CD8-positive, alpha-beta memory T cell (primary cell): ENCODE measurements at regions not wholly inside any gene's neighbourhood (a gene's known extent, or its start where the extent isn't known, plus 50 kb on each side); places are given as distances from the start of the nearest gene placed in this dataset.

ENCODE experiments used
- CTCF ChIA-PET: fragments of 350-600 bp; sonication (Branson Sonifier 250); formaldehyde crosslinking; loops from one replicate; lab custom pipeline; 2021; ENCODE audit warnings: antibody characterized with exemption; lab: Charles Lee
- POLR2A ChIA-PET: fragments of 350-600 bp; sonication (Branson Sonifier 250); formaldehyde crosslinking; loops from one replicate; lab custom pipeline; 2021; ENCODE audit warnings: antibody characterized with exemption; lab: Charles Lee
- DNase-seq, 5 donors: peaks; one replicate each; pipeline versions ENCODE4 v3.0.0 to v3.0.0-alpha.2; 2020 to 2022; ENCODE audit warnings: mixed read lengths in 1 of 5
- H3K27ac ChIP-seq: one replicate; pipeline ENCODE4 v1.7.0; 2013; ENCODE audit warnings: low read depth, mild to moderate bottlenecking, low read length, moderate library complexity
- H3K27me3 ChIP-seq: 2 replicates; pipeline ENCODE4 v1.7.0; 2013; ENCODE audit warnings: low read length, mild to moderate bottlenecking; ENCODE audit not compliant: insufficient read depth, poor library complexity, severe bottlenecking
- H3K36me3 ChIP-seq: 2 replicates; pipeline ENCODE4 v1.7.0; 2013; ENCODE audit warnings: mild to moderate bottlenecking, low read length, moderate library complexity; ENCODE audit not compliant: insufficient read depth
- H3K4me1 ChIP-seq: 2 replicates; pipeline ENCODE4 v1.7.0; 2013; ENCODE audit warnings: mild to moderate bottlenecking, low read length, moderate library complexity; ENCODE audit not compliant: insufficient read depth
- H3K4me3 ChIP-seq: 2 replicates; pipeline ENCODE4 v1.7.0; 2013; ENCODE audit warnings: mild to moderate bottlenecking, low read length
- H3K9me3 ChIP-seq: 2 replicates; pipeline ENCODE4 v1.7.0; 2013; ENCODE audit warnings: mild to moderate bottlenecking, low read length
- H3K27ac Mint-ChIP-seq, 8 donors: one replicate each; pipeline ENCODE4 v1.8.0; 2020 to 2021; ENCODE audit warnings: mixed read lengths in 8 of 8, mild to moderate bottlenecking in 6 of 8, inconsistent platforms in 3 of 8, moderate library complexity in 3 of 8
- H3K27me3 Mint-ChIP-seq, 2 donors: one replicate each; pipeline ENCODE4 v1.8.0; 2020 to 2021; ENCODE audit warnings: mixed read lengths in 2 of 2, mild to moderate bottlenecking in 1 of 2, moderate library complexity in 1 of 2
- H3K36me3 Mint-ChIP-seq, 3 donors: one replicate each; pipeline ENCODE4 v1.8.0; 2020 to 2021; ENCODE audit warnings: mixed read lengths in 3 of 3, inconsistent platforms in 1 of 3, mild to moderate bottlenecking in 1 of 3
- H3K4me1 Mint-ChIP-seq, 3 donors: one replicate each; pipeline ENCODE4 v1.8.0; 2020 to 2021; ENCODE audit warnings: mixed read lengths in 3 of 3, inconsistent platforms in 1 of 3, mild to moderate bottlenecking in 1 of 3
- H3K4me3 Mint-ChIP-seq, 7 donors: one replicate each; pipeline ENCODE4 v1.8.0; 2020 to 2021; ENCODE audit warnings: mixed read lengths in 7 of 7, mild to moderate bottlenecking in 6 of 7, moderate library complexity in 4 of 7, inconsistent platforms in 2 of 7
- H3K9me3 Mint-ChIP-seq, 5 donors: one replicate each; pipeline ENCODE4 v1.8.0; 2020 to 2022; ENCODE audit warnings: mixed read lengths in 5 of 5, mild to moderate bottlenecking in 3 of 5, moderate library complexity in 2 of 5, inconsistent platforms in 1 of 5

DNA sequence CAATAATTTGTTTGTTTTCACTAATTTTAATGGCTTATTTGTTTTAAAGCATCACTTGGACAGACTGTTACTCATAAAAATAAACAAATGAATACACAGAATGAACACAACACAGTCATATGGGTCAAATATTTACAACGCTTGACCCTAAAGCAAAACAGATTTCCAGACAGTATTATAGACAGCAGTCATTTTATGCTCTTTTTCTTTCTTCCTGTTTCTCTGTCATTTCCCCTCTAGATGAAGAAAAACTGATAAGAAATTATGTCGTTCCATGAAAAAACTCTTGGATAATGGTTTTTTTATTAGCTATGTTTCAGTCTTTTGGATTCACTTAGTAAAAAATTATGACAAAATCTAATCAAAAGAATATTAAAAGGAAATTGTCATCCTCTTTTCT is 297.3 kb upstream of the NEGR1 start:
- Histone ChIP-seq H3K4me1 (no peaks in the 10 kb centered on the region), H3K27ac (no peak overlapping the region), H3K4me3 (no peak overlapping the region), H3K27me3 (no peaks in the 10 kb centered on the region), H3K9me3 (no peaks in the 10 kb centered on the region), H3K36me3 (no peaks in the 10 kb centered on the region)
- peaks cover 0 to 33% (median 2%) of the 10 kb centered on the region in 5 donors for H3K9me3 Mint-ChIP-seq
- no peak overlapping the region for H3K27ac Mint-ChIP-seq
- POLR2A ChIA-PET = no interaction called here
- H3K4me1 Mint-ChIP-seq = no peaks in the 10 kb centered on the region
- no peaks in the 10 kb centered on the region for H3K36me3 Mint-ChIP-seq
- CTCF ChIA-PET = no interaction called here
- no peak for DNase-seq
- H3K27me3 Mint-ChIP-seq = no peaks in the 10 kb centered on the region
- no peak overlapping the region for H3K4me3 Mint-ChIP-seq

DNA sequence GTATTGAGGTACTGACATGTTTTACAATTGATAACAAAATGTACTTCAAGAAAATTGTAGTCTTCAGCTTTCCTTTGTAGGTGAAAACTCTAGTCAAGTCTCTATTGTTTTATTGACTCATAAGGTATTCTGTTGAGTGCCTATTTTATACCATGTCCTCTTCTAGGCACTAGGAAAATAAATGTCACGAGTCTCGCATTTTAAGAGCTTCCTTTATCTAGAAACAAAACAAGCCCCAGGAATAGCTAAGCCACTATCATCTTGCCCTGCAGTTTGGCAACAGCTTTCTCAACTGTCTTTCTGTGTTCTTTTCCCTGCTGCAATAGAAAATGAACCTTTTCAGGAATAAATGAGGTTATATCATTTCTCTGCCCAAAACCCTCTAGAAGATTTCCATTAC is 288.5 kb upstream of the NEGR1 start:
- Mint-ChIP-seq H3K27ac (no peak overlapping the region), H3K4me3 (no peak overlapping the region), H3K4me1 (no peaks in the 10 kb centered on the region), H3K27me3 (no peaks in the 10 kb centered on the region), H3K9me3 (peaks cover 0 to 23% (median 13%) of the 10 kb centered on the region in 5 donors), H3K36me3 (no peaks in the 10 kb centered on the region)
- no peak for DNase-seq
- no peaks in the 10 kb centered on the region for H3K27me3 ChIP-seq
- no peaks in the 10 kb centered on the region for H3K36me3 ChIP-seq
- no peaks in the 10 kb centered on the region for H3K4me1 ChIP-seq
- ChIA-PET POLR2A (no interaction called here), CTCF (no interaction called here)
- H3K27ac ChIP-seq = no peak overlapping the region
- no peak overlapping the region for H3K4me3 ChIP-seq
- H3K9me3 ChIP-seq = no peaks in the 10 kb centered on the region

- H3K27me3 Mint-ChIP-seq = no peaks in the 10 kb centered on the region
- Histone ChIP-seq H3K9me3 (no peaks in the 10 kb centered on the region), H3K27ac (no peak overlapping the region), H3K27me3 (no peaks in the 10 kb centered on the region), H3K36me3 (no peaks in the 10 kb centered on the region), H3K4me3 (no peak overlapping the region), H3K4me1 (no peaks in the 10 kb centered on the region)
- POLR2A ChIA-PET = no interaction called here
- CTCF ChIA-PET = no interaction called here
- H3K9me3 Mint-ChIP-seq = peaks cover 4 to 17% (median 10%) of the 10 kb centered on the region in 5 donors
- H3K4me1 Mint-ChIP-seq = no peaks in the 10 kb centered on the region
- no peaks in the 10 kb centered on the region for H3K36me3 Mint-ChIP-seq
- no peak overlapping the region for H3K4me3 Mint-ChIP-seq
- no peak for DNase-seq
- no peak overlapping the region for H3K27ac Mint-ChIP-seq
These were observed 285.8 kb upstream of the NEGR1 start for GRCh38 chr1:72568113-72568512.

GRCh38 chr1:72567521-72567920 is 285.2 kb upstream of the NEGR1 start:
- CTCF ChIA-PET = no interaction called here
- POLR2A ChIA-PET = no interaction called here

DNA sequence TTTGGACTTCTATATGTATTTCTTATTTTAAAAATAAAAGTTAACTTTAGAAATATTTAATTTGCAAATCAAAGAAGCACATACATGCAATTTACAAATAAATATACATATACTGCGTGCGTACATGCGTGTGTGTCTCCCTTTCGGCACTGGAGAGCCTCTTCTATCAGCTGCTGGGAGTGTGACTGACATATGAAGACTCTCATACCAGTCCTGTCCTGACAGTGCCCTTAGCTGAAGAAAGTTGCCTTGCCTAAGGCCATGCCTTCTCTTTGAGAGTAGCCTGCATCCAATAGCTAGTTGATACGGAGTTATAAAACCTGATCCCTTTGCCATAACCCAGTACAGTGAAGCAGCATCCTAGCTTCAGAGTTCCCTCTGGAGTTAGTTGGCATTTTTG is 282.4 kb upstream of the NEGR1 start:
- no peak overlapping the region for H3K27ac ChIP-seq
- H3K4me1 Mint-ChIP-seq = no peaks in the 10 kb centered on the region
- ChIA-PET CTCF (no interaction called here), POLR2A (no interaction called here)
- no peaks in the 10 kb centered on the region for H3K36me3 ChIP-seq
- no peaks in the 10 kb centered on the region for H3K9me3 ChIP-seq
- H3K27me3 Mint-ChIP-seq = no peaks in the 10 kb centered on the region
- no peak overlapping the region for H3K4me3 ChIP-seq
- no peak overlapping the region for H3K27ac Mint-ChIP-seq
- H3K27me3 ChIP-seq = no peaks in the 10 kb centered on the region
- no peak overlapping the region for H3K4me3 Mint-ChIP-seq
- DNase-seq = no peak
- no peaks in the 10 kb centered on the region for H3K36me3 Mint-ChIP-seq
- H3K4me1 ChIP-seq = no peaks in the 10 kb centered on the region
- H3K9me3 Mint-ChIP-seq = peaks cover 4 to 15% (median 7%) of the 10 kb centered on the region in 5 donors

More at GRCh38 chr1:72567521-72567920, 285.2 kb upstream of the NEGR1 start:
- Mint-ChIP-seq H3K27ac (no peak overlapping the region), H3K4me1 (no peaks in the 10 kb centered on the region), H3K36me3 (no peaks in the 10 kb centered on the region), H3K9me3 (peaks cover 4 to 17% (median 10%) of the 10 kb centered on the region in 5 donors), H3K4me3 (no peak overlapping the region), H3K27me3 (no peaks in the 10 kb centered on the region)
- no peaks in the 10 kb centered on the region for H3K9me3 ChIP-seq
- no peaks in the 10 kb centered on the region for H3K4me1 ChIP-seq
- DNase-seq = no peak
- H3K36me3 ChIP-seq = no peaks in the 10 kb centered on the region
- H3K27ac ChIP-seq = no peak overlapping the region
- H3K4me3 ChIP-seq = no peak overlapping the region
- no peaks in the 10 kb centered on the region for H3K27me3 ChIP-seq

GRCh38 chr1:72557446-72558049 is 275.2 kb upstream of the NEGR1 start:
- Histone ChIP-seq H3K27ac (no peak overlapping the region), H3K36me3 (no peaks in the 10 kb centered on the region), H3K27me3 (no peaks in the 10 kb centered on the region), H3K4me3 (no peak overlapping the region), H3K4me1 (no peaks in the 10 kb centered on the region), H3K9me3 (no peaks in the 10 kb centered on the region)
- no peaks in the 10 kb centered on the region for H3K36me3 Mint-ChIP-seq
- ChIA-PET POLR2A (no interaction called here), CTCF (no interaction called here)
- H3K4me3 Mint-ChIP-seq = no peak overlapping the region
- no peaks in the 10 kb centered on the region for H3K4me1 Mint-ChIP-seq
- no peak for DNase-seq
- H3K9me3 Mint-ChIP-seq = peaks cover 3 to 13% (median 8%) of the 10 kb centered on the region in 5 donors
- no peak overlapping the region for H3K27ac Mint-ChIP-seq
- H3K27me3 Mint-ChIP-seq = no peaks in the 10 kb centered on the region

DNA sequence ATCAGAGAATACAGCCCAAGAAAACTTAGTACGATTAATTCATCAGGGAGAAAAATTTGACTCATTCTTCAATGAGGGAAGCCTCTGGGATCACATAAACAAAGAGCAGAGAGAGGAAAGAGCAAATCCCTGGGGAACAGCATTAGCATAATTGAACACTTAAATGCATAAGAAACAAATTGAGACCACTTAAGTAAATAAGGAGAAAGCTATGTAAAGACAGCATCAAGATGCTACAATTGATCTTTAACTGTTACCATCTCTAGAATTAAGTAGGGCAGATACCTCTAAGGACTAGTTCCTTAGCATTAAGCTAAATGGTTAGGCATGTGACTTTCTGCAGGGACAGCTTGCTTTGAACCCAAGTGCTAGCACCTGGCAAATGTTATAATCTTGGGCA is 265.1 kb upstream of the NEGR1 start:
- no peaks in the 10 kb centered on the region for H3K27me3 Mint-ChIP-seq
- POLR2A ChIA-PET = no interaction called here

GRCh38 chr1:72540674-72541073 is 258.3 kb upstream of the NEGR1 start:
- POLR2A ChIA-PET = no interaction called here
- Histone ChIP-seq H3K4me3 (no peak overlapping the region), H3K9me3 (no peaks in the 10 kb centered on the region), H3K27ac (no peak overlapping the region), H3K4me1 (no peaks in the 10 kb centered on the region), H3K36me3 (no peaks in the 10 kb centered on the region), H3K27me3 (no peaks in the 10 kb centered on the region)
- H3K4me1 Mint-ChIP-seq = no peaks in the 10 kb centered on the region
- H3K27me3 Mint-ChIP-seq = no peaks in the 10 kb centered on the region
- H3K4me3 Mint-ChIP-seq = no peak overlapping the region
- CTCF ChIA-PET = no interaction called here
- H3K36me3 Mint-ChIP-seq = no peaks in the 10 kb centered on the region
- H3K27ac Mint-ChIP-seq = no peak overlapping the region
- H3K9me3 Mint-ChIP-seq = peaks cover 0 to 6% (median under 1%) of the 10 kb centered on the region in 5 donors
- no peak for DNase-seq

More for the DNA sequence above, 265.1 kb upstream of the NEGR1 start:
- peaks cover 0 to 5% (median under 1%) of the 10 kb centered on the region in 5 donors for H3K9me3 Mint-ChIP-seq
- Histone ChIP-seq H3K27ac (no peak overlapping the region), H3K9me3 (no peaks in the 10 kb centered on the region), H3K36me3 (no peaks in the 10 kb centered on the region), H3K4me1 (no peaks in the 10 kb centered on the region), H3K4me3 (no peak overlapping the region), H3K27me3 (no peaks in the 10 kb centered on the region)
- no peak overlapping the region for H3K4me3 Mint-ChIP-seq
- H3K4me1 Mint-ChIP-seq = no peaks in the 10 kb centered on the region
- DNase-seq = no peak
- H3K27ac Mint-ChIP-seq = no peak overlapping the region
- no peaks in the 10 kb centered on the region for H3K36me3 Mint-ChIP-seq
- CTCF ChIA-PET = no interaction called here
